G401 (cell line): ENCODE measurements at regions not wholly inside any gene's neighbourhood (a gene's known extent, or its start where the extent isn't known, plus 50 kb on each side); places are given as distances from the start of the nearest gene placed in this dataset.

Source experiments
- DNase-seq: peaks from one replicate; pipeline ENCODE4 v3.0.0-alpha.2; 2015; ENCODE audit warnings: low spot score
- in situ Hi-C: cut with HindIII; loops from 2 replicates; pipeline ENCODE4 v1.10.0; 2016; ENCODE audit warnings: low sequenced_read_pairs, mixed read lengths

- no peak for DNase-seq
- in situ Hi-C loops = no loop called here
Observed at GRCh38 chr16:79756571-79756970, 156.0 kb upstream of the MAF start.

GRCh38 chr16:79754501-79754900 lies 154.0 kb upstream of the MAF start:
- in situ Hi-C loops = no loop called here
- no peak for DNase-seq

- DNase-seq = no peak
Observed at GRCh38 chr16:79754081-79754480, 153.5 kb upstream of the MAF start.

GRCh38 chr16:79753286-79753685 lies 152.7 kb upstream of the MAF start:
- DNase-seq = no peak
- in situ Hi-C loops = no loop called here

More at GRCh38 chr16:79754081-79754480, 153.5 kb upstream of the MAF start:
- in situ Hi-C loops = no loop called here

GRCh38 chr16:79752396-79752795 lies 151.9 kb upstream of the MAF start:
- in situ Hi-C loops = no loop called here
- DNase-seq = no peak

GRCh38 chr16:79751471-79752184 lies 151.1 kb upstream of the MAF start:
- no peak for DNase-seq
- in situ Hi-C loops = no loop called here

- in situ Hi-C loops = no loop called here
- DNase-seq = peak; percentile 16
Observed at GRCh38 chr16:79750311-79750710, 149.8 kb upstream of the MAF start.

GRCh38 chr16:79748629-79749028 lies 148.1 kb upstream of the MAF start:
- no peak for DNase-seq
- in situ Hi-C loops = no loop called here

GRCh38 chr16:79747688-79748087 lies 147.2 kb upstream of the MAF start:
- DNase-seq = no peak
- in situ Hi-C loops = no loop called here

- no peak for DNase-seq
- in situ Hi-C loops = no loop called here
Observed at GRCh38 chr16:79740252-79740651, 139.7 kb upstream of the MAF start.

GRCh38 chr16:79735271-79735670 lies 134.7 kb upstream of the MAF start:
- no peak for DNase-seq
- in situ Hi-C loops = no loop called here

- in situ Hi-C loops = no loop called here
- no peak for DNase-seq
Observed at GRCh38 chr16:79734721-79735120, 134.2 kb upstream of the MAF start.

- in situ Hi-C loops = no loop called here
Observed at GRCh38 chr16:79728923-79729240, 128.3 kb upstream of the MAF start.

GRCh38 chr16:79728048-79728922 lies 127.7 kb upstream of the MAF start:
- in situ Hi-C loops = no loop called here
- no peak for DNase-seq

More at GRCh38 chr16:79728923-79729240, 128.3 kb upstream of the MAF start:
- no peak for DNase-seq

GRCh38 chr16:79726902-79727301 lies 126.4 kb upstream of the MAF start:
- DNase-seq = no peak
- in situ Hi-C loops = no loop called here

GRCh38 chr16:79725051-79725450 lies 124.5 kb upstream of the MAF start:
- in situ Hi-C loops = no loop called here

GRCh38 chr16:79723583-79724168 lies 123.1 kb upstream of the MAF start:
- in situ Hi-C loops = no loop called here
- no peak for DNase-seq

More at GRCh38 chr16:79725051-79725450, 124.5 kb upstream of the MAF start:
- DNase-seq = no peak

- in situ Hi-C loops = no loop called here
- no peak for DNase-seq
Observed at GRCh38 chr16:79721270-79721669, 120.7 kb upstream of the MAF start.

GRCh38 chr16:79717333-79718137 lies 117.0 kb upstream of the MAF start:
- DNase-seq = no peak
- in situ Hi-C loops = no loop called here
